Inflammatory macrophage treated with lipopolysaccharide for 4 hours (primary cell): ENCODE measurements at regions not wholly inside any gene's neighbourhood (a gene's known extent, or its start where the extent isn't known, plus 50 kb on each side); places are given as distances from the start of the nearest gene placed in this dataset.

ENCODE experiments used
- DNase-seq: peaks from one replicate; pipeline ENCODE4 v3.0.0-alpha.2; 2020

DNA sequence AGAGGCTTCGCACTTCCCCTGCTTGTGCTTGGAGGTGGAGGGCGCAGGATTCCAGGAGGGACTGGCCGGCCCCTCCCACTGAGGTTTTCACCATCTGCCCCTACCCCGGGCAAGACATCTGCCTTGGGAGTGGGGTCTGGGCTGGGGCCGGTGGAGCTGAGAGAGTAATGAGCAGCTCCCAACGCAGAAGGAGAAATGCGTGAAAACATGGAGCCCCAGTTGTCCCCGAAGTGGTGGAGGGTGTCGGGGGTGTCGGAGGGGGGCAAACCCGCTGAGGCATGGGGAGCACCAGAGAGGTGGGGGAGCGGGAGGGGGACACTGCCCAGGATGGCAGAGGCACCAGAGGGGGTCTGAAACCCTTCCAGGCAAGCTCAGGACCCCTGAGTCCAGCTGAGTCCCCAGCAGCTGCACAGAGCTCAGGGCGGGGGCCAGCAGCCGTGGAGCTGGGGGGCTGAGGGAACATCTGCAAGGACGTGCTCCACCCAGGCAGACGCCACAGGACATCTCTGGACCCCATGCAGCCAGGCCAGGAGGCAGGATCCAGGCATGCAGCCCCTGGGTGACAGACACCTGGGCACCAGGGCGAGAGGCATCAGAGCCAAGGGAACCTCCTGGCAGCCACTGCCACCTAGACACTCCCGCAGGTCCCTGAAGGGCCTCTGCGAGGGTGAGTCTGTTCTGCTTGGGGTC, 110.6 kb downstream of the SIK1 start:
- no peak for DNase-seq

DNA sequence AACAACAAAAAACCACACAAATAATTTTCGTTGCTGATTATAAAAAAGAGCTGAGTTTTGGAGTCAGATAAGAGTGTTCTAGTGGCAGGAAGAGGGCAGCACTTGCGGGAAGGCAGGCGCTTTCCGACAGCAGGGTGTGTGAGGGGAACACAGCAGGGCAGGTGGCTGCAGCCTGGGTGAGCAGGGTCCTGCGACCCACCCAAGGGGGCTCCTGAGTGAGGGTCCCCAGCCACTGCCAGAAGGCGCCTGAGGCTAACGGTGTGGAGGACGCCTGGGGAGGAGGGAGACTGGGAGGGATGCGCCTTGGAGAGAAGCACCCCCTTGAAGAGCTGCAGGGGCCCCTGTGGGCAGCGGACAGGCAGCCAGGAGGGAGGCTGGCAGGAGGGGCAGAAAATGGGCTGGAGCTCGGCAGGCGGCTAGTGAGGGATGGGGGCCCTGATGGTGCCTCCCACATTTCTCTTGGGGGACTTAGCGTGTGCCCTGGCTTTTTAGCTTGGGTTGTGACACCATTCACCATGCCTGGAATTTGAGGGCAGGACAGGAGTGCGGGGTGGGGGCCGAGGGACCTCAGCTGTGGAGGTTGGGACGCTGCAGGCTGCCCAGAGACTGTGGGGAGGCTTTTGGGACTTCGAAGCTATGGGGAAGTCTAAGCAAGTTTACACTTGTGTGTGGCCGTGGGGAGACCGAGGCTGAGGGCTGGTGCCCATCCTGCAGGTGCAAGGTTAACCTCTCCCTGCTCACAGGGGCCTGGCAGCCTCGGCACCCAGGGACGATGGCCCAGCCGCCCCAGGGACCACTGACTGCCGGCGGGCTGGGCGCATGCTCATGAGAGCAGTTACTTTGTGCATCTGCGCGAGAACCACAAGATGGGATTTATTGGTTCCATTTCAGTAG, 111.4 kb downstream of the SIK1 start:
- DNase-seq = no peak

DNA sequence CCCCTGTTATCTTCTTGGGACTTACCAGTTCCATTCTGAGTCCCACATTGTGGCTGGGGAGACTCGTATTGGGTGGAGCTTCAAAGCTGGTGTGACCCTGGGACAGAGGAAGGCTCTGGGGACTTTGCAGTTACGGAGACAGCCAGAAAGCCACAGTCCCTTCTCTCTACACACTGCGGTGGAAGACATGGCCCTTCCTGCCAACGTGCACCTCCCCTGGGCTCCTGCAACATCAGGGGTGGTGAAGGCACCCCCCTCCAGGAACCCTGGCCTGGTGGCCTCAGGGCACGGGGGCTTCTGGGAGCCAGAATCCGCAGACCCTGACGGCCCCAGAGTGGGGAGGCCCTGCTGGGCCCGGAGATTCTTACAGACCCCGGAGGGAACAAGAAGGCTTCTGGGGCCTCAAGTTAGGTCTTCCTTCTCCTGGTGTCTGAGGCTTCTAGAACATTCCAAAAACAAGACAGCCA, 113.0 kb downstream of the SIK1 start:
- DNase-seq = no peak

DNA sequence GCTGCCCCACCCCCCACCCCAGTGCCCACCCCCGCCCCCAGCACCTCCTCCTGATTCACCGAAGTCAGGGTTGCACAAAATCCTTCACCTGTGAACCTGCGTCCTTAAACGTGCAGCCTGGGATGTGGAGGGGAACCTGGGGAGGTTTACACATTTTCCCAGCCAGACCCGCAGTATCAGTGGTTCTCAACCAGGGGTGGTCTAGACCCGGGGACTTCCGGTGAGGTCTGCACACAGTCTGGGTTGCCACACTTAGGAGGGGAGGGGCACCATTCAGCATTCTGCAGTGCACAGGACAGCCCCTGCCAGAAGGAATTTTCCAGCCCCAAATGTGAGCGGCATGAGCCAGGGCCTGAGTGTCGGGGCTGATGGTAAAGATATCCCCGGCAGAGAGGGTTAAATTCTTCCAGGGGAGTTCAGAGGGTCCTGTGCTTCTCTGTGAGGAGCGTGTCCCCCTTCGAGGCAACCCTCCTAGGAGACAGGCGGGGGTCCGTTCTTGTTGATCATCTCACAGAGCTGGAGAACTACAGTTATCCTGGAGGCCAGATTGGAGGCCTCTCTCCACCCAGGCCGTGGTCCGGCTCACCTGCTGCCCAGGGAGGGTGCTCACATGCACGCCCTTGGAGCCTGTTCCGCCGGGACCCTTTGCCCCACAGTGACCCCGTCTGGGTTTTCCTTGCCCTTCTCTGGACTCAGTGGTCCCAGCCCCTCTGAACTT, 113.6 kb downstream of the SIK1 start:
- DNase-seq = no peak

DNA sequence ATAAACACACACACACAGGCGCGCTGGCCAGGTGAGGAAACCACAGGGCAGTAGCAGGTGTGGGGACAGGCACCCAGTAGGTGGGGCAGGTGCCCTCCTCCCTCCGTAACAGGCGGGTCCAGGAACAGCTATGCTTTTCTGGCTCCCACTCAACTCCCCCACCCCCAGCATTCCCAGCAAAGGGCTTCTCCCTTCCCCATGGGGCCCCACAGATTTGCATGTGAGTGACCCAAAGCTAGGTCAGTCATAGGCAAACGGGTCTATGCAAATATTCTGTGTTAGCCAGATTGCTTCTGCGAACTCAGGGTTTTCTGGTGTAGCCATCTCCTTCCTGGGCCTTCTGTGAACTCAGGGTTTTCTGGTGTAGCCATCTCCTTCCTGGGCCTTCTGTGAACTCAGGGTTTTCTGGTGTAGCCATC, 114.2 kb downstream of the SIK1 start:
- peak; percentile 35 for DNase-seq

DNA sequence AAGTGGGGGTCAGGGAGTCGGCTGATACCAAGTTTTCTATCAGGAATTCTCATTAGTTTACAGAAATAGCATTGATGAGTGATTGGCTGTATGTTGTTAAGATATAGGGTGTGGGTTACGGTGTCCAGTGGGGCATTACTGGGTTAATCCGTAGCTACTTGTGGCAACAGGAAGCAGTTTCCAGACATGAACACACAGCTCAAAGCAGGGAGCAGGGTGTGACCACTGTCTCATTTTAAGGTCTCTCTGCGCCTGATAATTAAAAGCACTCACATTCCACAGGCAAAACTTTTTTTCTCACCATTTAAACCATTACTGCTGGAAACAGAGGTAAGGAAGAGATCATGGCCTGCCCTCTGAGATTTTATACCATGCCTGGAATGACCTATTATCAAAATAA, 114.9 kb downstream of the SIK1 start:
- DNase-seq = no peak

DNA sequence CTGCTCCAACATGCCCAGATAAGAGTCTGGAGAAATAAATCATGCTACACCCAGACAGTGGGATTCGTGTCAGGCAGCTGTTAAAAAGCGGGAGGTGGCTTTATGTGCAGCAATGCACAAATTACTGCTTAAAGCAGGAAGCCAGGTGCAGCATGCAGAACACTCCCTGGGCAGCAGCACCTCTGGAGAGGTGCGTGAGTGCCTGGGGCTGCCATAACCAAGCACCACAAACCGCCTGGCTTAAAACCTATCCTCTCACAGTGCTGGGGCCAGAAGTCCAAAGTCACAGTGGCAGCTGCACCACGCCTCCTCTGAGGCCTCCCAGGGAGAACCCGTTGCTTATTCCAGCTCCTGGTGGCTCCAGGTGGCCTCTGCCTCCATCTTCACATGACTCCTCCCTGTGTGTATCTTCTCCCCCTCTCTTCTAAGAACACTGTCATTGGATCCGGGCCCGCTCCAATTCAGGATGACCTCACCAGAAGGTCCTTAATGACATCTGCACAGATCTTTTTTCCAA, 115.6 kb downstream of the SIK1 start:
- DNase-seq = no peak

DNA sequence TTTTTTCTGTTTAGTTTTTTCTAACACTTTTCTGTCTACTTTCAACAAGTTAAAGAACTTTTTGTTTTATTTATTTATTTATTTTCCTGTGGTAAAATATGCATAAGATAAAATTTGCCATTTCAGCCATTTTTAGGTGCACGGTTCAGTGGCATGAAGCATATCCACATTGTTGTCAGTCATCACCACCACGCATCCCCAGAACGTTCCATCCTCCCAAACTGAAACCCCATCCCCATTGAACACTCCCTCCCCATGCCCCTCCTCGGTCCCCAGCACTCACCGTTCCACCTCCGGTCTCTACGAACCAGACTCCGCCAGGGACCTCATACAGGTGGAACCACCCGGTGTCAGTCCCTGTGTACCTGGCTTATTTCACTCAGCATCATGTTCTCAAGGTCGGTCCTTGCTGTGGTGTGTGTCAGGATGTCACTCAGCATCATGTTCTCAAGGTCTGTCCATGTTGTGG, 118.1 kb downstream of the SIK1 start:
- no peak for DNase-seq

DNA sequence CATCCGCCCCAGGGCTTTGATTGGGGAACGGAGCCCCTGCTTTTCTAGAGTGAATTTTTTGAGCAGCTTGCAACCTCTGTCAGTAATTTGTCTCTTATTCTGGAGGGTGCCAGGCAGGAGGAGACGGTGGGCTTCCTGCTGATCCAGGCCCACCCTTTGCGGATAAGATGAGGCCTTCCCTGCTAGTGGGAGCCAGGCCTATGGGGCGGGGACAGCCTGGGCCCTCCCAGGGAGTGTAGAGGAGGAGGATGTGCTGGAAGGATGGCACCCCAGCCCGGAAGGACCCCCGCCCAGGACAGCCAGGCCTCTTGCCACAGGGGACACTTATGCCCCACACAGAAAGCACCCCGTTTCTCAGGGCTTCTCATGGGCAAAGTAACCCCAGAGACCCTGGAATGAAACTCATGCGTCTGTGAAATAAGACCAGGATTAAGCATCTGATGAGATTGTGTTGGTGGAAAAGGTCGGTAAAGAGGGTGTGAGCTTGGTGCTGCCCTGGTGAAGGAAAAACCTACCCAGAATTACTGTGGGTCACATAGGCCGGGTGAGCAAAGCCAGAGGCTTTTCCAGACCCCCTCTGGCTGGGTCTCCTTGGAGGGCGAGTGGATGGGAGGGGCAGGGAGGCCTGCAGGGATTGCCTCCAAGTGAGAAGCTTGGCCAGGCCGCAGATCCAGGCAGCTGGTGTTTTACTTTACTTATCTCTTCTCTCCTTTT, 118.7 kb downstream of the SIK1 start:
- DNase-seq = no peak

DNA sequence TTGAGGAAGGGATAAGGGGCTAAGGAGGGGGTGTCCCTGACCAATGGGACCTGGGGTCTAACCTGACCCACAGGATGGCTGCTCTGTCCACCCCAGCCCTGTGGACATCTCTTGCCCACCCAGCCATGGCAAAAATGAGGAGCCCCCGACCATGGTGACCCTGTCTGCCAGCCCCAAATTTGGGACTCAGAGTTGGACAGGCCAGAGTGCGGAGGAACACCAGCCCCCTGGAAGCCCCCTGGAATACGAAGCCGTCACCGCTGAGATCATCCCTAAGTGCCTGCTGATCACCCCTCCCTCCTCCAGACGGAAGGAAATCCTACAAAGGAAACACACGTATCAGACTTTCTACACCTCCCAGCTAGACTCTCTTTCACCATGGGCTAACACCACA, 119.3 kb downstream of the SIK1 start:
- DNase-seq = no peak

DNA sequence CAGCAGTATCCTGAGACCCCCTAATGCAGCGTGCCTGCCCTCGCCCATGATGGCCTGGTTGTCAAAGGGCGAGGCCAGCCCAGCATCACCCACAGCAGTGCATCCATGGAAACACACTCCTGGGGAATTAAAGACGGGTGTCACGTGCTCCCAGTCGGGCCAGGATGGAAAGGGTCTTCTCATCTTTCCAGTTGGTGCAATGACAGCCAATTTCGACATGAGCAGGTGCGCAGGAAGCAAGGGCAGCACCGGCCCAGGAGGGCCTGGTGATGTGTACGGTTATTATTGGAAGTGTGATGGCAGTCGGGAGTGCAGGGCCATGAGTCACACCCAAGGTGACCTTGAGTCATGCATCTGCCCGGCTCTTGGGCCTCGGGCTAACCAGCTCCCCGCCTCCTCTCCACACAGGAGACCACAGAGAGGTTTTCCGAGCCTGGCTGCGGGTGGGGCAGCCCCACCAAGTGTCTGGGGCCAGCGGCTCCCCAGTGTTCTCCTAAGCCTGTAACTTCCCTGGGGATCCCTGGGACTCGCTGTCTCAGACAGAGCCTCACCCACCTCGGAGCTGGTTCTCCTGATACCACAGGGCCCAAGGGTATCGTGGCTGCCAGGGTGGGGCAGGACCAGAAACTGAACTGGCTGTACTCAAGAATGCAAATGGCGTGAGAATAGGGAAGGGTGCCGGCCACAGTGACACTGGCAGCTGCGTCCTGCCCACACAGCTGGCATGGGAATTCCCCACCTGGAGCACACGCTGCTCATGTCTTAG, 119.8 kb downstream of the SIK1 start:
- DNase-seq = peak; percentile 80

DNA sequence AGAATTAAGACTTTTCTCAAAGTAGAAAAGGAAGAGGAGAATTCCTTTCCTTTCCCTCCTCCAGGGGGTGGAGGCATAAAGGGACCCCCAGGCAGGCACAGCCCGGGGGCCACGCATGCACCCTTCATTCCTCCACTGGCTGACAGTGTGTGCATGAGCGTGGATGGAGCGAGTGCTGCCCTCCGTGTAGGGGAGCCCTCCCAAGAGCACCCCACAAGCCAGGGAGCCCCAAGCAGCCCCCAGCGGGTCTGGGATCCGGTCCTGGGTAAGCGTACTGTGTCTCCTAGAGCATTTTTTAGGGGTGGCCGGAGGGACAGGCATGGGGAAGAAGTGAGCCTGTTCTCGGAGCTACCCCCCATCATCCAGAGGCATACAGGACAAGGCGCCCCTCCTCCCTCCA, 120.5 kb downstream of the SIK1 start:
- DNase-seq = no peak

DNA sequence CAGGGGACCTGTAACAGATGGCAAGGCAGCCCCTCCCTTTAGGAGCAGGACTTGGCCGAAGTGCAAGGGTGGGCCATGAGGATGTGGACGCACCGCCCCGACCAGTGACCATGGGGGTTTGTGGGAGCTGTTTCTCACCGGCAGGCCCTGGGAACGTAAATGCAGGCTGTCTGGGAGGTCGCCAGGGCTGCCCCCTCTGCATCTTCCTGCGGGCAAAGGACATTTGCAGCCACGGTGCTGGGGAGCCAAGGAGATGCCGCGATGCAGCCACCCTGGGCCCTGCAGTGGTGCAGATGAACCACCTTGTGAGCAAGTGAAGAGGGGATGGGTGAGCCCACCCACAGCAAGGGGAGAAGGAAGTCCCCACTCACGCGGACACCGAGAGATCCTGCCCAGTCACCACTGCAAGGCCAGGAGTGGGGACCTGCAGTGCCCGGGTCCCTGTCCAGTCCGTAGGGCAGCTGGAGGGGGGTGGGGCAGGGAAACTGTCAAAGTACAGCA, 121.1 kb downstream of the SIK1 start:
- DNase-seq = no peak

DNA sequence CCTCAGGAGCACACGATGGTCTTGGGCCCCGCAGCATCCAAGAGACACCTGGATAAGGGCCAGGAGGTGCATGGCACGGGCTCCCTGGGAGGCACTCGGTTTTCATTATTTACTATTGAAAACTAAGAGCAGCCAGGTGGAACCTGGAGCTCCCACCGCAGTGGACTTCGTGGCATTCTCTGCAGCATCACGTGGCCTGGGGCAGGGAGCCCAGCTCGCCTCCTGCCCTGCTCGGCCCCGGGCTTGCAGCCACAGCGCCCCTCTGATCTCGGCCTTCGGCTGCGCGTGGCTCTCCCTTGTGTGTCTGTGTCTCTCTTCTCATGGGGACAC, 121.6 kb downstream of the SIK1 start:
- DNase-seq = no peak

DNA sequence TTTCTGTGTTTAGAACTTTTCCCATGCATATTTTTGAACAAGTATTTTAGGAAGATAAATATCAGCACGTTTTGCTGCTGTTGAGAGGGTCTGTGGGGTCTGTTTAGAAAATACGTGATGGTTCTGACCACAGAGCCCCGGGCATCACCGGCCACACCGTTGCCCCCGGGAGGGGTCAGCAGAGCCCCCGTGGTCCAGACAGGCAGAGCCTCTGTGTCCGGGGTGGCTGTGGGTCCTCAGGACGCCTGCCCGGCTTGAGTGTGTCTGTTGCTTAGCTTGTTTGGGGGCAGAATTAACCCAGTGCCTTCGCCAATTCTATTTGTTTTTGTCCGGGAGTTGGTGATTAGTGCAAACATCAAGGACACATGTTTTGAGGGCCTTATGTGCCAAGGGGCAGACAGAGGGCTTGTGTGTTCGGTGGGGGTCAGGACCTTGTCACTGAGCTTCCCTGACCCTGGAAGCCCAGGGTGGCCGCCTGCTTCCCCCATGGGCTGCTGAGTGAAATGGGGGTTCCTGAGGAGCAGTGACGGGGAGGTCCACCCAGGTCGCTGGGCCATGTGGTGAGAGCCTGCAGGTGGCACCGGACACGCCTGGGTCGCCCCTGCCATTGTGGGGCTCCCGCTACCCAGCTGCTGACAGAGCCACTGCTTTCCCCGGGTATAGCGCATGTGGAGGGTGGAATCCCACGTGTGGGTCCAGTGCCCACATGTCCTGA, 122.2 kb downstream of the SIK1 start:
- no peak for DNase-seq

DNA sequence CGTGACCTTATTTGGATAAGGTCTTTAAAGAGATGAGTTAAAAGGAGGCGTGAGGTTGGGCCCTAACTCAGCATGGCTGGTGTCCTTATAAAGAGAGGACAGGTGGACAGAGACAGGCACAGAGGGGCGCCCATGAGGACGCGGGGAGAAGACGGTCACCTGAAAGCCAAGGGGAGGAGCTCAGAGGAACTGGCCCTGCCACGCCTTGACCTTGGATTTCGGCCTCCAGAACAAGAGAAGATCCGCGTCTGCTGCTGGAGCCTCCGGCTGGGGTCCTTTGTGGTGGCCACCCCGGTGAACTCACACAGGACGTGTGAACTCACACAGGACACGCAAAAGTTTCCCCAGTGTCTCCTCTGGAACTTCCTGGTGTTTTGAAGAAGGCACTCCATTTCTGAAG, 122.7 kb downstream of the SIK1 start:
- no peak for DNase-seq

DNA sequence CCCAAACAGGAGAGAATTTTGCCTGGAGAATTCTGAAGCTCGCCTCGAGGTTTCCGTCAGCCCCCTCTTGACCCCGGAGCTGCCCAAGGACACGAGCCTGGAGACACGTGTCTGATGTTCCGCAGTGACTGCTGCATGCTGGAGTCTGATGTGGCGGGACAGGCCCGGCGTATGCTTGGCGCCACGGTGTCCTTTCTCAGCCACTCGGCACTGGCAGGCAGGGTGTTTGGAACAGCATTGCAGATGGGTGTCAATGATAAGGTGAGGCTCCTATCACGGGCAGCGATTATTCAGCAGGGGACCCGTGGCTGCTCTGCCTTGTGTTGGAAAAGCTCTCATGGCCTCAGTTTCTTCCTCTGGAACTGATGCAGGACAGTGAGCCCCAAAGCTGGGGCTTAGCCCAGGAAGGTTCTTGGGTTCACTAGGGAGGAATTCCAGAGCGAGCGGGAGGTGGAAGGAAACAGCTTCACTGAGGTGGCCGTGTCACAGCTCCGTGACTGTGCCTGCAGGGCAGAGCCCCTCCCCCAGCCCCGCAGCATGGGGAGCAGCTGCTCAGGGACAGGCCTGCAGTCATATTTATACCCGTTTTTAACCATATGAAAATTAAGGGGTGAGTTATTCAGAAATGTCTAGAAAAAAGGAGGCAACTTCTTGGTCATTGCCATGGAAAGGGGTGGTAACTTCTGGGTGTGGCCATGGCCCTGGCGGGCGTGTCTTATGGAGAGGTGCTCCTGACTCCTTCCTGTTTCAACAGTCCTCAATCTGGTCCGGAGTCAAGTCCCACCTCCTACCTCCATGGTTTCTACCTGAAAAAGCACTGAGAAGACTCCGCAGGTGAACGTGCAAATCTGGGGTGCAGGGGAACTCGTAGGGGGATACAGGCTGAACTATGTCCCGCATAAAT, 123.4 kb downstream of the SIK1 start:
- no peak for DNase-seq

DNA sequence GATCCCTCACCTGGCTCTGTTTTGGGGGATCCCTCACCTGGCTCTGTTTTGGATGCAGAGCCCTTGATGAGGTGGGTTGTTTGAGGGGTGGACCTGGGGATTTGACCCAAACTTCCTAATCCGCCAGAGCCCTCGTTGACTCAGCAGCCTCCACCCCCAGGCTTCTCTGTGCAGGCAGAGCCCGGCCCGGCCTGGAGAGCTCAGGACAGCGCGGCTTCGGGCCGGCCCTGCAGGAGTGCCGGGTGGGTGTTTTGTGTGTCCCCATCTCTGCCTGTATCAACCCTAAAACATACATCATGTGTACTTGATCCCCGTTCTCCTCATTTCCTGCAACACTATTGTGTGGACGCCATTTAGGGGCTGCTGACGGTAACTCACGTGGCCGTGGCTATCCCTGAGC, 124.2 kb downstream of the SIK1 start:
- DNase-seq = no peak

DNA sequence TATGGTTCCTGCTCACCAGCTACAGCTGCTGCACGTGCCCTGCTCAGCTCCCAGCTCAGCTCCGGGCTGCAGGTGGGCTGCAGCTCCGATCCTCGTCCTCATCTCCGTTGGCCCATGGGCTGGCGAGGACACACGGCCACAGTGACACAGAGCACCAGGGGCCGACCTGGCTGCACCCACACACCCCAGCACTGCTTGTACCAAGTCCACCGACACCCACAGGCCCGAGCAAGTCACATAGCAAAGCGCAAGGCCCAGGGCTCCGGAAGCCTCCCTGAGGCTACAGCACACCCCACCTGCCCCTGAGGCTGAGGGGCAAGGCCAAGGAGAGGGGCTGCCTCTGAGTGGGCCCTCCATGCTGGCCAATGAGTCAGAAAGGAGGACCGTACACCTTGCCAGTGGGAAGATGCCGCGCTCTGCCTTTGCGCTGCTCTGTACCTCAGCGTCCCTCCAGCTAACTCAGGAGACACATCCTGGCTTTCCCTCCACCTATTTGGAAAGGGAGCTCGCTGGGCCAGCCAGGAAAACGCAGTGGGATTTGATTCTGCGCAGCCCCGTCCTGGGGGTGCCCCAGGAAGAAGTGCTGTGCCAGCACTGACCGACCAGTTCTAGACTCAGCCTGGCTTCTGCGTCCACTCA, 124.8 kb downstream of the SIK1 start:
- DNase-seq = no peak
